Suprapubic skin (tissue), 3 donors: ENCODE measurements at regions not wholly inside any gene's neighbourhood (a gene's known extent, or its start where the extent isn't known, plus 50 kb on each side); places are given as distances from the start of the nearest gene placed in this dataset.

Source experiments
- POLR2AphosphoS5 ChIP-seq, 3 donors: sonication (generic); formaldehyde crosslinking; IDR thresholded peaks; one replicate each; pipeline ENCODE4 v1.6.1; 2017; ENCODE audit warnings: antibody characterized with exemption in 3 of 3
- TF ChIP-seq, protein P1 (sequence below), 2 donors: fragments of 200-600 bp in 1 of 2; fragments of 450-650 bp in 1 of 2; sonication (generic) in 1 of 2; IDR thresholded peaks; one replicate each; pipeline ENCODE4 v1.5.1; 2016 to 2019; ENCODE audit warnings: antibody characterized with exemption in 2 of 2, mild to moderate bottlenecking in 1 of 2, moderate library complexity in 1 of 2

DNA sequence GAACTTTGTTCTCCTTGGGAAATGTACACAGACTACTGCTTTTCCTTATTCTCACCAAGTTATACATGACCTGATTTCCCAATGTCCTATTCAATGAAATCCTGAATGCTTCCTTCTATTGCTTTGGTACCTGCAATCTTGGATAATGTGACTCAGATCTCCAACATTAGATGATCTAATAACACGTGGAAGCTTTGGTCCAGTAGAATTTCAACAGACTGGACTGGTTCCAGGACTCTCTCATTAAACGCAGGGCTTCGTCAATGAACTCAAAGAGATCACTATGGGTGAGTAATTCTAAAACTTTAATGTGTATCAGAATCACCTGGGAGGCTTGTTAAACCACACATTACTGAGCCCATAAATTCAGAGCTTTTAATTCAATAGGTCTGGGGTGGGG is 413.6 kb upstream of the KCNH7 start:
- TF ChIP-seq, protein P1, sequence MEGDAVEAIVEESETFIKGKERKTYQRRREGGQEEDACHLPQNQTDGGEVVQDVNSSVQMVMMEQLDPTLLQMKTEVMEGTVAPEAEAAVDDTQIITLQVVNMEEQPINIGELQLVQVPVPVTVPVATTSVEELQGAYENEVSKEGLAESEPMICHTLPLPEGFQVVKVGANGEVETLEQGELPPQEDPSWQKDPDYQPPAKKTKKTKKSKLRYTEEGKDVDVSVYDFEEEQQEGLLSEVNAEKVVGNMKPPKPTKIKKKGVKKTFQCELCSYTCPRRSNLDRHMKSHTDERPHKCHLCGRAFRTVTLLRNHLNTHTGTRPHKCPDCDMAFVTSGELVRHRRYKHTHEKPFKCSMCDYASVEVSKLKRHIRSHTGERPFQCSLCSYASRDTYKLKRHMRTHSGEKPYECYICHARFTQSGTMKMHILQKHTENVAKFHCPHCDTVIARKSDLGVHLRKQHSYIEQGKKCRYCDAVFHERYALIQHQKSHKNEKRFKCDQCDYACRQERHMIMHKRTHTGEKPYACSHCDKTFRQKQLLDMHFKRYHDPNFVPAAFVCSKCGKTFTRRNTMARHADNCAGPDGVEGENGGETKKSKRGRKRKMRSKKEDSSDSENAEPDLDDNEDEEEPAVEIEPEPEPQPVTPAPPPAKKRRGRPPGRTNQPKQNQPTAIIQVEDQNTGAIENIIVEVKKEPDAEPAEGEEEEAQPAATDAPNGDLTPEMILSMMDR (IDR thresholded peaks at IDR 0.05): no peak
- TF ChIP-seq POLR2AphosphoS5 (IDR thresholded peaks at IDR 0.05): no peak
